ENCODE measurements at regions not wholly inside any gene's neighbourhood (a gene's known extent, or its start where the extent isn't known, plus 50 kb on each side); places are given as distances from the start of the nearest gene placed in this dataset.

GRCh38 chr6:19319005-19319404 lies 518.2 kb upstream of the ID4 start (continued):
- TF ChIP-seq CHD7 (IDR thresholded peaks at IDR 0.05; ENCODE audit: insufficient replicate concordance, low read length), result no peak
- TF ChIP-seq SP4 (IDR thresholded peaks at IDR 0.05; ENCODE audit: low read length), result no peak
- no peak for TF ChIP-seq ASH2L (IDR thresholded peaks at IDR 0.05; ENCODE audit: low read length)
- TF ChIP-seq KDM1A (IDR thresholded peaks at IDR 0.05; ENCODE audit: borderline replicate concordance, low read length), result no peak
- no peak for TF ChIP-seq SIRT6 (IDR thresholded peaks at IDR 0.05; ENCODE audit: low read length)
- TF ChIP-seq BACH1 (IDR thresholded peaks at IDR 0.05; ENCODE audit: low read length), result no peak
- no peak for TF ChIP-seq SUZ12 (IDR thresholded peaks at IDR 0.05; ENCODE audit: low read length)
- TF ChIP-seq USF2 (IDR thresholded peaks at IDR 0.05; ENCODE audit: low read length), result no peak
- TF ChIP-seq RAD21 (IDR thresholded peaks at IDR 0.05 in 1 of 2, conservative IDR thresholded peaks at IDR 0.05 in 1 of 2; ENCODE audit: low read depth in 2 of 2, low read length in 2 of 2), result no peak
- TF ChIP-seq EZH2 (IDR thresholded peaks at IDR 0.05; ENCODE audit: low read depth, low read length, severe bottlenecking), result no peak
- no peak for TF ChIP-seq ZNF274 (IDR thresholded peaks at IDR 0.05; ENCODE audit: borderline replicate concordance, extremely low read depth, low read length)

All from H1 (cell line).